OCI-LY7 (cell line): ENCODE measurements at regions not wholly inside any gene's neighbourhood (a gene's known extent, or its start where the extent isn't known, plus 50 kb on each side); places are given as distances from the start of the nearest gene placed in this dataset.
A peak's percentile ranks its signal among the peaks of the same experiment; 100 is the strongest.

ENCODE experiments used
- BruUV-seq: library from RNA; stranded (reverse); fragments of 400-500 nt; replicated peaks from 2 replicates; lab custom pipeline; 2021; lab: Mats Ljungman, UMichigan
- CTCF ChIA-PET: fragments of 300-600 bp; sonication (Branson Sonifier 250); formaldehyde crosslinking; loops from one replicate; lab custom pipeline; 2022; ENCODE audit warnings: antibody characterized with exemption; ENCODE audit not compliant: unreplicated experiment; lab: Charles Lee
- POLR2A ChIA-PET: fragments of 300-600 bp; sonication (Branson Sonifier 250); formaldehyde crosslinking; loops from one replicate; lab custom pipeline; 2022; ENCODE audit warnings: antibody characterized with exemption; lab: Charles Lee
- DNase-seq: peaks from one replicate; pipeline ENCODE4 v3.0.0-alpha.2; 2015; ENCODE audit warnings: low spot score
- H2AFZ ChIP-seq: fragments of 200-600 bp; sonication (generic), shearing (Covaris generic); 2 replicates; pipeline ENCODE4 v1.6.1; 2014; ENCODE audit warnings: mild to moderate bottlenecking, antibody characterized with exemption, low read length, moderate library complexity
- H3K27ac ChIP-seq: fragments of 200-600 bp; sonication (generic); 2 replicates; pipeline ENCODE4 v1.5.1; 2014; ENCODE audit warnings: mixed run types, low read depth, mild to moderate bottlenecking, moderate library complexity, low read length, inconsistent platforms; ENCODE audit not compliant: poor library complexity, severe bottlenecking
- H3K36me3 ChIP-seq: fragments of 200-600 bp; sonication (generic); 2 replicates; pipeline ENCODE4 v1.6.1; 2014; ENCODE audit warnings: mild to moderate bottlenecking, antibody characterized with exemption, low read length, moderate library complexity, mixed read lengths; ENCODE audit not compliant: insufficient read depth
- H3K4me1 ChIP-seq: fragments of 200-600 bp; sonication (generic); 2 replicates; pipeline ENCODE4 v1.5.1; 2014; ENCODE audit warnings: mild to moderate bottlenecking, low read length; ENCODE audit not compliant: insufficient read depth, poor library complexity, severe bottlenecking
- H3K4me2 ChIP-seq: fragments of 200-600 bp; sonication (generic); 2 replicates; pipeline ENCODE4 v1.6.1; 2014; ENCODE audit warnings: mild to moderate bottlenecking, low read length
- H3K4me3 ChIP-seq: fragments of 200-600 bp; sonication (generic); 2 replicates; pipeline ENCODE4 v1.5.1; 2014; ENCODE audit warnings: mild to moderate bottlenecking, low read depth, low read length; ENCODE audit not compliant: poor library complexity, severe bottlenecking
- H3K79me2 ChIP-seq: fragments of 200-600 bp; sonication (generic); 2 replicates; pipeline ENCODE4 v1.6.1; 2016; ENCODE audit warnings: low read depth, mild to moderate bottlenecking, low read length, moderate library complexity, mixed read lengths; ENCODE audit not compliant: insufficient read depth
- H3K9me2 ChIP-seq: fragments of 200-600 bp; sonication (generic); 2 replicates; pipeline ENCODE4 v1.6.1; 2016; ENCODE audit warnings: mild to moderate bottlenecking, low read length, mixed read lengths; ENCODE audit not compliant: insufficient read depth
- H3K9me3 ChIP-seq: fragments of 200-600 bp; sonication (generic); 2 replicates; pipeline ENCODE4 v1.6.1; 2014; ENCODE audit warnings: mild to moderate bottlenecking, mixed run types, low read length, mixed read lengths
- H4K20me1 ChIP-seq: fragments of 200-600 bp; sonication (generic); 2 replicates; pipeline ENCODE4 v1.6.1; 2014; ENCODE audit warnings: mild to moderate bottlenecking, antibody characterized with exemption, low read length, moderate library complexity, mixed read lengths; ENCODE audit not compliant: insufficient read depth
- EZH2phosphoT487 ChIP-seq: fragments of 200-600 bp; sonication (generic); IDR thresholded peaks from 2 replicates; pipeline ENCODE4 v1.6.1; 2018; ENCODE audit warnings: low read depth, borderline replicate concordance, mild to moderate bottlenecking, mixed run types, antibody characterized with exemption, low read length, moderate library complexity, mixed read lengths
- intact Hi-C: fragments of 100-400 bp; cut with micrococcal nuclease; formaldehyde crosslinking; loops from one replicate; pipeline ENCODE4 v1.10.0; 2022; ENCODE audit not compliant: unreplicated experiment
- TF ChIP-seq, protein P1 (sequence below): fragments of 200-600 bp; sonication (generic); conservative IDR thresholded peaks from 2 replicates; pipeline ENCODE4 v1.5.1; 2014; ENCODE audit warnings: mild to moderate bottlenecking, antibody characterized with exemption, low read length, moderate library complexity, mixed read lengths

DNA sequence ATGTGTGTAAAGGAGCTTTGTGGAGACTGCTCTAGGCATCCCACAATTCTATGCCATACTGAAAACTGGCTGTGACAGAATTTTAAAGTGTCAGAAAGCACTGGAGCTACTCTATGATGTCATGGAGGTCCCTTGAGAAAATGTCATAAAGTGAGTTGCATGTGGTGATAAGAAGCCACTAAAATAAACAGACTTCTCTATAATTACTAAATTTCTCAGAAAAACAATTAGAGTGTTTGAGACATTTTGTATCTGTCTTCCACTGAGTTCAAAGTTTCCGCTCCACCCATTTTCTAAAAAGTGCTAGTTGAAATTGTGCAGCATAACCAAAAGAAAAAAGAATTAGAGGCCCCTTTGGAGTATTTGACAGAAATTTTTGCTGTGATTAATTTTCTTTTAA lies 603.9 kb downstream of the KCNJ2 start:
- H2AFZ ChIP-seq = no peak overlapping the region
- H3K9me3 ChIP-seq = no peaks in the 10 kb centered on the region
- H3K9me2 ChIP-seq = no peaks in the 10 kb centered on the region
- intact Hi-C loops = no loop called here
- no peak for DNase-seq
- no peaks in the 10 kb centered on the region for H3K36me3 ChIP-seq
- TF ChIP-seq, protein P1, sequence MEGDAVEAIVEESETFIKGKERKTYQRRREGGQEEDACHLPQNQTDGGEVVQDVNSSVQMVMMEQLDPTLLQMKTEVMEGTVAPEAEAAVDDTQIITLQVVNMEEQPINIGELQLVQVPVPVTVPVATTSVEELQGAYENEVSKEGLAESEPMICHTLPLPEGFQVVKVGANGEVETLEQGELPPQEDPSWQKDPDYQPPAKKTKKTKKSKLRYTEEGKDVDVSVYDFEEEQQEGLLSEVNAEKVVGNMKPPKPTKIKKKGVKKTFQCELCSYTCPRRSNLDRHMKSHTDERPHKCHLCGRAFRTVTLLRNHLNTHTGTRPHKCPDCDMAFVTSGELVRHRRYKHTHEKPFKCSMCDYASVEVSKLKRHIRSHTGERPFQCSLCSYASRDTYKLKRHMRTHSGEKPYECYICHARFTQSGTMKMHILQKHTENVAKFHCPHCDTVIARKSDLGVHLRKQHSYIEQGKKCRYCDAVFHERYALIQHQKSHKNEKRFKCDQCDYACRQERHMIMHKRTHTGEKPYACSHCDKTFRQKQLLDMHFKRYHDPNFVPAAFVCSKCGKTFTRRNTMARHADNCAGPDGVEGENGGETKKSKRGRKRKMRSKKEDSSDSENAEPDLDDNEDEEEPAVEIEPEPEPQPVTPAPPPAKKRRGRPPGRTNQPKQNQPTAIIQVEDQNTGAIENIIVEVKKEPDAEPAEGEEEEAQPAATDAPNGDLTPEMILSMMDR = no peak
- no peak for TF ChIP-seq EZH2phosphoT487
- no peaks in the 10 kb centered on the region for H3K79me2 ChIP-seq
- H4K20me1 ChIP-seq = no peaks in the 10 kb centered on the region
- no peaks in the 10 kb centered on the region for H3K4me1 ChIP-seq
- no peak overlapping the region for H3K27ac ChIP-seq
- ChIA-PET POLR2A (interaction anchor here (0.7 kb wide), 1 partner anchor 78 kb away, joined by 3 read pairs; no protein-coding TSS in a partner anchor), CTCF (no interaction called here)
- no peak overlapping the region for H3K4me3 ChIP-seq
- H3K4me2 ChIP-seq = no peak overlapping the region
- no TSS peak for BruUV-seq

GRCh38 chr17:70774339-70775117 lies 605.2 kb downstream of the KCNJ2 start:
- H2AFZ ChIP-seq = no peak overlapping the region
- CTCF ChIA-PET = no interaction called here
- DNase-seq = no peak
- H3K36me3 ChIP-seq = no peaks in the 10 kb centered on the region
- POLR2A ChIA-PET = interaction anchor here (0.6 to 0.7 kb wide), 2 partner anchors 12 to 34 kb away, joined by 3 read pairs; no protein-coding TSS in a partner anchor
- H3K9me2 ChIP-seq = no peaks in the 10 kb centered on the region
- no peak overlapping the region for H3K4me2 ChIP-seq
- H3K27ac ChIP-seq = no peak overlapping the region
- H4K20me1 ChIP-seq = no peaks in the 10 kb centered on the region
- TF ChIP-seq, protein P1 = no peak
- TF ChIP-seq EZH2phosphoT487 = no peak
- BruUV-seq = no TSS peak
- H3K79me2 ChIP-seq = no peaks in the 10 kb centered on the region
- H3K9me3 ChIP-seq = no peaks in the 10 kb centered on the region
- no peaks in the 10 kb centered on the region for H3K4me1 ChIP-seq
- no peak overlapping the region for H3K4me3 ChIP-seq
- intact Hi-C loops = no loop called here

DNA sequence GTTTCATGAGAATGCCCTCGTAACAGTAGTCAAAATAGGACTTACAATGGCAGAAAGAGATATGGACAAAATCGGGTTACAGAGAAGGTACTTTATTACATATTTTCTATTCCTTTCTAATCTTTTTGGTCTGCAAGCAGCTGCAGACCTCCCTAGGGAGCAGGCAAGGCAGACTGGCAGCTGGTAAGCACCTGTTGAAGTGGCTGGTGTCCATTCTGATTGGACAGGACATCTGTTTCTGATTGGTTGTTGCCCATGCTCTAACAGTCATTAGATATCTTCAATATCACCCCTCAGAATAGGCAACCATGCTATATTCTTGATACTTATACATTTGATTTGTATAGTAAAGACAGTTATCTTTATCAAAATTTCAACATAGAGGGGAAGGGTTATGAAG lies 606.3 kb downstream of the KCNJ2 start:
- intact Hi-C loops = no loop called here
- H3K4me1 ChIP-seq = no peaks in the 10 kb centered on the region
- TF ChIP-seq, protein P1 = no peak

More for the DNA sequence above, 606.3 kb downstream of the KCNJ2 start:
- Histone ChIP-seq H3K36me3 (no peaks in the 10 kb centered on the region), H2AFZ (no peak overlapping the region), H3K9me3 (no peaks in the 10 kb centered on the region), H3K4me2 (peak overlapping the region; percentile 8; the same call in 1 of the 2 replicates), H4K20me1 (no peaks in the 10 kb centered on the region), H3K79me2 (no peaks in the 10 kb centered on the region), H3K9me2 (no peaks in the 10 kb centered on the region), H3K4me3 (no peak overlapping the region), H3K27ac (no peak overlapping the region)
- no TSS peak for BruUV-seq
- ChIA-PET CTCF (no interaction called here), POLR2A (interaction anchor here (0.6 kb wide), 1 partner anchor 33 kb away, joined by 3 read pairs; no protein-coding TSS in a partner anchor)
- peak; percentile 51 for DNase-seq
